ENCODE measurements at regions not wholly inside any gene's neighbourhood (a gene's known extent, or its start where the extent isn't known, plus 50 kb on each side); places are given as distances from the start of the nearest gene placed in this dataset.

- TF ChIP-seq, protein P1, sequence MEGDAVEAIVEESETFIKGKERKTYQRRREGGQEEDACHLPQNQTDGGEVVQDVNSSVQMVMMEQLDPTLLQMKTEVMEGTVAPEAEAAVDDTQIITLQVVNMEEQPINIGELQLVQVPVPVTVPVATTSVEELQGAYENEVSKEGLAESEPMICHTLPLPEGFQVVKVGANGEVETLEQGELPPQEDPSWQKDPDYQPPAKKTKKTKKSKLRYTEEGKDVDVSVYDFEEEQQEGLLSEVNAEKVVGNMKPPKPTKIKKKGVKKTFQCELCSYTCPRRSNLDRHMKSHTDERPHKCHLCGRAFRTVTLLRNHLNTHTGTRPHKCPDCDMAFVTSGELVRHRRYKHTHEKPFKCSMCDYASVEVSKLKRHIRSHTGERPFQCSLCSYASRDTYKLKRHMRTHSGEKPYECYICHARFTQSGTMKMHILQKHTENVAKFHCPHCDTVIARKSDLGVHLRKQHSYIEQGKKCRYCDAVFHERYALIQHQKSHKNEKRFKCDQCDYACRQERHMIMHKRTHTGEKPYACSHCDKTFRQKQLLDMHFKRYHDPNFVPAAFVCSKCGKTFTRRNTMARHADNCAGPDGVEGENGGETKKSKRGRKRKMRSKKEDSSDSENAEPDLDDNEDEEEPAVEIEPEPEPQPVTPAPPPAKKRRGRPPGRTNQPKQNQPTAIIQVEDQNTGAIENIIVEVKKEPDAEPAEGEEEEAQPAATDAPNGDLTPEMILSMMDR (IDR thresholded peaks at IDR 0.05; ENCODE audit: low read depth, low read length), result no peak
- DNase-seq, result no peak
- Histone ChIP-seq H3K4me3 (ENCODE audit: low read depth, low read length) (no peak overlapping the region), H3K9me3 (no peaks in the 10 kb centered on the region), H3K4me1 (no peaks in the 10 kb centered on the region), H3K27me3 (no peaks in the 10 kb centered on the region), H3K36me3 (no peaks in the 10 kb centered on the region)
These were observed 255.0 kb upstream of the PHYHIPL start for GRCh38 chr10:58921421-58921855.

DNA sequence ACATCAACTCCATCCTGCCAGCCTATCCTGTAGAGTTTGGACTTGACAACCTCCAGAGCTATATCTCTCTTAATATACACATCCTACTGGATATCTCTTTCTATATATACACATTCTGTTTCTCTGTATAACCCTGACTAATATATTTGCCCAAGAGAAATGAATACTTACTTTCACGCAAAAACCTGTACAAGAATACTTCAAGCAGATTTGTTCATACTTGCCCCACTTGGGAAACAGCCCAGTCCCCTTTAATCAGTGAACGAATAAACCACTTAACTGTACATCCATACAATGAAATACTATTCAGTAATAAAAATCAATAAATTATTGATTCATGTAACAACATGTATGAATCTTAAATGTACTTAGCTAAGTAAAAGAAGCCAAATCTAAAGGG is 251.1 kb upstream of the PHYHIPL start:
- no peaks in the 10 kb centered on the region for H3K9me3 ChIP-seq
- H3K4me3 ChIP-seq (ENCODE audit: low read depth, low read length), result no peak overlapping the region
- H3K27me3 ChIP-seq, result no peaks in the 10 kb centered on the region
- H3K4me1 ChIP-seq, result no peaks in the 10 kb centered on the region
- H3K36me3 ChIP-seq, result no peaks in the 10 kb centered on the region
- DNase-seq, result no peak
- TF ChIP-seq, protein P1 (IDR thresholded peaks at IDR 0.05; ENCODE audit: low read depth, low read length), result no peak

GRCh38 chr10:58930500-58930899 is 245.9 kb upstream of the PHYHIPL start:
- TF ChIP-seq, protein P1 (IDR thresholded peaks at IDR 0.05; ENCODE audit: low read depth, low read length), result no peak
- Histone ChIP-seq H3K27me3 (no peaks in the 10 kb centered on the region), H3K9me3 (no peaks in the 10 kb centered on the region), H3K4me3 (ENCODE audit: low read depth, low read length) (no peak overlapping the region), H3K4me1 (no peaks in the 10 kb centered on the region), H3K36me3 (no peaks in the 10 kb centered on the region)
- DNase-seq, result no peak

DNA sequence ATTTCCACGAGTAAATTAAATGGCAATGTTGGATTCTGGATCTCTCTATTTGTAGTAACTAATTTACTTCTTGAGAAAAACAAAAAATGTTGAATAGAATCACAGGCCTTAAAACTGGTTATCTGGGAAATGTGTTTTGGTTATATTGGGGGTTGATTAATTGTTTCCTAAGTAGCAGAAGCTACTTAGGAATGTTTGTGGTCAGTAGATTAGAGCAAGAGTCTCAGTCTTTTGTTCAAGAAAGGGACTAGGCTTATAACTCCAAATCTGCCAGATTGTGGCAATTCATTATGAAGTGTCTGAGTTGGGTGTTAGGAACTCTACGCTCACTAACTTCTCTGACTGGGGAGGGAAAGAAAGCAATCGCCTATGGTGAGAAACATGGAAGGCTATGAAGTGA is 244.3 kb upstream of the PHYHIPL start:
- Histone ChIP-seq H3K4me1 (no peaks in the 10 kb centered on the region), H3K9me3 (no peaks in the 10 kb centered on the region), H3K27me3 (no peaks in the 10 kb centered on the region), H3K4me3 (ENCODE audit: low read depth, low read length) (no peak overlapping the region), H3K36me3 (no peaks in the 10 kb centered on the region)
- TF ChIP-seq, protein P1 (IDR thresholded peaks at IDR 0.05; ENCODE audit: low read depth, low read length), result no peak
- DNase-seq, result no peak

DNA sequence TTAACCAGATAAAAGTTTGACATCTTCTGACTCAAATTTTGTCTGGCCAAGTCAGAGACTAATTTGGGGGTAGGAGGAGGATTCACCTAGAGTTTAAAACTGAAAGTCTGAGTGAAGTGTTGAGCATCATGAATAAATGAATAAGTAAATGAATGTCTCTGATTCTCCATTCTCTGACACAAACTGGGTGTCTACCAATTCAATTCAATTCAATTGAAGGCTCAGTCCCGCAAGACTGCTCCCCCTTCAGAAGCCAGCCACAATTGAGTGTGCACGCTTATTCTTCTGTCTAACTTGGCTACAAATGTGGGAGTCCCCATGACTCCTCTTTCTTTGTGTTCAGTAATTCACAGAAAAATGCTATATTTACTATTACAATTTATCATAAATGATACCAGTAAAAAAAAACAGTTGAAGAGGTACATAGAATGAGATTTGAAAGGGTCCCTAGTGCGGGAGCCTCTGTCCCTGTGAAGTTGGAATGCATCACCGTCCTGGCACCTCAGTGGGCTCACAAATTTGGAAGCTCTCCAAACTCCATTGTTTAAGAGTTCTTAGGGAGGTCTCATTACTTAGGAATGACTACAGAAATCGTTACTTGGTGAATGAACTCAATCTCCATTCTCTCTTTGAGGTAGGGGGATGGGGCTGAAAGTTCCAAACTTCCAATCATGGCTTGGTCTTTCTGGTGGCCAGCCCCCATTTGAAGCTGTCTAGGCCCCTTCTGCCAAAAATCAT is 243.7 kb upstream of the PHYHIPL start:
- no peaks in the 10 kb centered on the region for H3K9me3 ChIP-seq
- no peaks in the 10 kb centered on the region for H3K27me3 ChIP-seq
- no peaks in the 10 kb centered on the region for H3K4me1 ChIP-seq
- no peak overlapping the region for H3K4me3 ChIP-seq (ENCODE audit: low read depth, low read length)
- no peaks in the 10 kb centered on the region for H3K36me3 ChIP-seq
- DNase-seq, result no peak
- TF ChIP-seq, protein P1 (IDR thresholded peaks at IDR 0.05; ENCODE audit: low read depth, low read length), result no peak

DNA sequence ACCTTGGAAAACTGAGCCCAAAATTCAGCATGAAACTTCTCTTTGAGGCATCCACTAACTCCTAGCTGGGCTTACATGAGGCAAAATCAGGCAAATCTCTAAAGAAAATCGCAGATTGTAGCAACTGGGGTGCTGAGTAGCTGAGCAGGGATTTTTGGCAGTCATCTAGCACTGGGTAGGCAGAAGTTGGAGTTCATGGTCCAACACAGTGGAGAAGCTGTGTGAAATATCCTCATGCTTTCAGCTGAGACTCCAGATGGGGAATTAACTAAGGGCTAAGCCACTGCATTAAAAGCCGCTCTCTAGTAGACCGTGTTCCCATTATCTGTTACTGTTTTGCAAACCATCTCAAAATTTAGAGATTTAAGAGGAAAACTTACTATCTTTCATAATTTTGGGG is 240.1 kb upstream of the PHYHIPL start:
- Histone ChIP-seq H3K27me3 (no peaks in the 10 kb centered on the region), H3K36me3 (no peaks in the 10 kb centered on the region), H3K4me1 (no peaks in the 10 kb centered on the region), H3K9me3 (no peaks in the 10 kb centered on the region), H3K4me3 (ENCODE audit: low read depth, low read length) (no peak overlapping the region)
- TF ChIP-seq, protein P1 (IDR thresholded peaks at IDR 0.05; ENCODE audit: low read depth, low read length), result no peak
- no peak for DNase-seq
